Omental fat pad (tissue), 3 donors: ENCODE measurements at regions not wholly inside any gene's neighbourhood (a gene's known extent, or its start where the extent isn't known, plus 50 kb on each side); places are given as distances from the start of the nearest gene placed in this dataset.

Experiments
- ATAC-seq: fragments of 150-250 bp; one replicate; pipeline ENCODE4 v1.9.1; 2016; ENCODE audit warnings: mild to moderate bottlenecking, moderate library complexity; ENCODE audit not compliant: low FRiP score
- DNase-seq: peaks from one replicate; pipeline ENCODE4 v3.0.0-alpha.2; 2019; ENCODE audit warnings: low spot score
- TF ChIP-seq, protein P1 (sequence below), 3 donors: fragments of 450-650 bp; IDR thresholded peaks; one replicate each; pipeline ENCODE4 v1.5.1; 2016 to 2017; ENCODE audit warnings: antibody characterized with exemption in 3 of 3, mild to moderate bottlenecking in 3 of 3, moderate library complexity in 2 of 3

- ATAC-seq: no peak
- TF ChIP-seq, protein P1, sequence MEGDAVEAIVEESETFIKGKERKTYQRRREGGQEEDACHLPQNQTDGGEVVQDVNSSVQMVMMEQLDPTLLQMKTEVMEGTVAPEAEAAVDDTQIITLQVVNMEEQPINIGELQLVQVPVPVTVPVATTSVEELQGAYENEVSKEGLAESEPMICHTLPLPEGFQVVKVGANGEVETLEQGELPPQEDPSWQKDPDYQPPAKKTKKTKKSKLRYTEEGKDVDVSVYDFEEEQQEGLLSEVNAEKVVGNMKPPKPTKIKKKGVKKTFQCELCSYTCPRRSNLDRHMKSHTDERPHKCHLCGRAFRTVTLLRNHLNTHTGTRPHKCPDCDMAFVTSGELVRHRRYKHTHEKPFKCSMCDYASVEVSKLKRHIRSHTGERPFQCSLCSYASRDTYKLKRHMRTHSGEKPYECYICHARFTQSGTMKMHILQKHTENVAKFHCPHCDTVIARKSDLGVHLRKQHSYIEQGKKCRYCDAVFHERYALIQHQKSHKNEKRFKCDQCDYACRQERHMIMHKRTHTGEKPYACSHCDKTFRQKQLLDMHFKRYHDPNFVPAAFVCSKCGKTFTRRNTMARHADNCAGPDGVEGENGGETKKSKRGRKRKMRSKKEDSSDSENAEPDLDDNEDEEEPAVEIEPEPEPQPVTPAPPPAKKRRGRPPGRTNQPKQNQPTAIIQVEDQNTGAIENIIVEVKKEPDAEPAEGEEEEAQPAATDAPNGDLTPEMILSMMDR (IDR thresholded peaks at IDR 0.05): no peak
- DNase-seq: no peak
Measured at GRCh38 chr15:88335074-88335473, 78.5 kb upstream of the NTRK3 start.

DNA sequence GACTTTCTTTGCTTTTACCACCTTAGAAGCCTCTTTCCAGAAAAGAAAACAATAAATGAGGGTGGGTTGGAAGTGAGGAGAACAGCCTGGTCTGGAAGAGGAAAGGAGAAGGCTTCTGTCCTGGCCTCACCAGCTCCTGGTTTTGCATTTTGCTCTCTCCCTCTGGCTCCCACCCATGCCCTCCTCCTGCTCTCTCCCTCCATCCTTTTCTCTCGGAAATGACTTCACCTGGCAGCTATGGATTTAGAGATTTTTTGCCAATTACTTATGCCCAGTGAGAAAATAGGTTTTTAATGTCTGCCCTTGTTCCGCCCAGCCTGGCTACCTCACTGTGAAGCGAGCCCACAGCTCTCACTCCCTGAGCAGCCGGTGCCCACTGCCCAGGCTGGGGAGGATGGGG is 77.9 kb upstream of the NTRK3 start:
- DNase-seq (no peak), ATAC-seq (no peak)
- TF ChIP-seq, protein P1 (IDR thresholded peaks at IDR 0.05): no peak

DNA sequence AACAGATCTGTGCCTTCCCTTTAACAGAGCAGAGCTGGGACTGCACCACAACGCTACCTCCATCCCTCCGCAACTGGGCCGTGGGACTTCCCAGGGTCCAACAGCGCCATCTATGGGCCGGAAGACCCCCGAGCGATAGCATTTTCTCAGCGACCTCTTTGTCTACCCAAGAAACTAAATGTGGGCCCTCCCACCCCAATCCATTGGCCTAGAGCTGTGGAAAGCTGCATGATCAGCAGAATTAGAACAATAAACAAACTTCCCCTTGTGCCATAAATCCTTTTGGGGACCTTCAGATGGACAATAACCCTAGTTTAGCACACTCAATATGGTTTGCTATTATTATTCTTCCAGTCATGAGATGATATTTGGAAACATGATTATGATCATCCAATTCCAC is 74.8 kb upstream of the NTRK3 start:
- TF ChIP-seq, protein P1 (IDR thresholded peaks at IDR 0.05): no peak
- DNase-seq: no peak
- ATAC-seq: no peak

- TF ChIP-seq, protein P1 (IDR thresholded peaks at IDR 0.05): no peak
- DNase-seq: no peak
- no peak for ATAC-seq
Measured at GRCh38 chr15:88326924-88327323, 70.4 kb upstream of the NTRK3 start.

- DNase-seq (no peak), ATAC-seq (no peak)
- TF ChIP-seq, protein P1 (IDR thresholded peaks at IDR 0.05): no peak
Measured at GRCh38 chr15:88324741-88325065, 68.2 kb upstream of the NTRK3 start.

GRCh38 chr15:88323976-88324740 is 67.6 kb upstream of the NTRK3 start:
- no peak for DNase-seq

GRCh38 chr15:88323468-88323867 is 66.9 kb upstream of the NTRK3 start:
- DNase-seq (no peak), ATAC-seq (no peak)
- TF ChIP-seq, protein P1 (IDR thresholded peaks at IDR 0.05): no peak

More at GRCh38 chr15:88323976-88324740, 67.6 kb upstream of the NTRK3 start:
- TF ChIP-seq, protein P1 (IDR thresholded peaks at IDR 0.05): no peak
- ATAC-seq: no peak
